ENCODE measurements at regions not wholly inside any gene's neighbourhood (a gene's known extent, or its start where the extent isn't known, plus 50 kb on each side); places are given as distances from the start of the nearest gene placed in this dataset.

- DNase-seq = peak; percentile 48
Observed at GRCh38 chr2:64859312-64860212, 129.6 kb upstream of the SLC1A4 start.

GRCh38 chr2:64860276-64860885, 128.8 kb upstream of the SLC1A4 start:
- peak; percentile 26 for DNase-seq

GRCh38 chr2:64860936-64861335, 128.3 kb upstream of the SLC1A4 start:
- DNase-seq = no peak

GRCh38 chr2:64861452-64862397, 127.5 kb upstream of the SLC1A4 start:
- peak; percentile 28 for DNase-seq

GRCh38 chr2:64862623-64863022, 126.6 kb upstream of the SLC1A4 start:
- peak; percentile 19 for DNase-seq

GRCh38 chr2:64863097-64863820, 125.9 kb upstream of the SLC1A4 start:
- DNase-seq = no peak

GRCh38 chr2:64865073-64865830, 123.9 kb upstream of the SLC1A4 start:
- DNase-seq = no peak

- DNase-seq = no peak
Observed at GRCh38 chr2:64865831-64866345, 123.3 kb upstream of the SLC1A4 start.

- DNase-seq = no peak
Observed at GRCh38 chr2:64866797-64867196, 122.4 kb upstream of the SLC1A4 start.

- DNase-seq = no peak
Observed at GRCh38 chr2:64867253-64867996, 121.8 kb upstream of the SLC1A4 start.

- no peak for DNase-seq
Observed at GRCh38 chr2:64869126-64869525, 120.1 kb upstream of the SLC1A4 start.

- no peak for DNase-seq
Observed at GRCh38 chr2:64873472-64873924, 115.7 kb upstream of the SLC1A4 start.

GRCh38 chr2:64874593-64874992, 114.6 kb upstream of the SLC1A4 start:
- no peak for DNase-seq

GRCh38 chr2:64875368-64875767, 113.8 kb upstream of the SLC1A4 start:
- no peak for DNase-seq

- DNase-seq = no peak
Observed at GRCh38 chr2:64876137-64876647, 113.0 kb upstream of the SLC1A4 start.

GRCh38 chr2:64879745-64880144, 109.5 kb upstream of the SLC1A4 start:
- DNase-seq = no peak

GRCh38 chr2:64880193-64880951, 108.8 kb upstream of the SLC1A4 start:
- no peak for DNase-seq

- no peak for DNase-seq
Observed at GRCh38 chr2:64881037-64881492, 108.1 kb upstream of the SLC1A4 start.

GRCh38 chr2:64887565-64887964, 101.6 kb upstream of the SLC1A4 start:
- DNase-seq = no peak
